GM18505 (cell line): ENCODE measurements at regions not wholly inside any gene's neighbourhood (a gene's known extent, or its start where the extent isn't known, plus 50 kb on each side); places are given as distances from the start of the nearest gene placed in this dataset.

ENCODE experiments used
- ATAC-seq: cut with Tn5 transposase; IDR thresholded peaks from one replicate; pipeline ENCODE4 v1.9.1; 2021; ENCODE audit not compliant: unreplicated experiment
- POLR2A ChIP-seq: IDR thresholded peaks from 4 replicates; pipeline ENCODE4 v1.6.1; 2011; ENCODE audit warnings: borderline replicate concordance; ENCODE audit not compliant: insufficient read depth, insufficient read length; ENCODE audit errors: extremely low read depth

GRCh38 chr4:20464381-20464780, 212.7 kb downstream of the SLIT2 start:
- no peak for TF ChIP-seq POLR2A
- no peak for ATAC-seq

GRCh38 chr4:20474119-20474518, 222.4 kb downstream of the SLIT2 start:
- ATAC-seq = no peak
- TF ChIP-seq POLR2A = no peak

GRCh38 chr4:20478412-20478811, 221.8 kb upstream of the PACRGL start:
- TF ChIP-seq POLR2A = no peak
- ATAC-seq = no peak

GRCh38 chr4:20480165-20480947, 219.9 kb upstream of the PACRGL start:
- TF ChIP-seq POLR2A = no peak
- no peak for ATAC-seq

- no peak for TF ChIP-seq POLR2A
- ATAC-seq = no peak
Measured at GRCh38 chr4:20483416-20483815, 216.8 kb upstream of the PACRGL start.

GRCh38 chr4:20486433-20486832, 213.8 kb upstream of the PACRGL start:
- no peak for ATAC-seq
- no peak for TF ChIP-seq POLR2A

- ATAC-seq = no peak
- no peak for TF ChIP-seq POLR2A
Measured at GRCh38 chr4:20487446-20487845, 212.8 kb upstream of the PACRGL start.

- TF ChIP-seq POLR2A = no peak
- ATAC-seq = no peak
Measured at GRCh38 chr4:20487852-20488251, 212.4 kb upstream of the PACRGL start.

GRCh38 chr4:20490734-20491133, 209.5 kb upstream of the PACRGL start:
- no peak for ATAC-seq

GRCh38 chr4:20493761-20494353, 206.4 kb upstream of the PACRGL start:
- TF ChIP-seq POLR2A = no peak
- no peak for ATAC-seq

More at GRCh38 chr4:20490734-20491133, 209.5 kb upstream of the PACRGL start:
- no peak for TF ChIP-seq POLR2A

- ATAC-seq = no peak
- TF ChIP-seq POLR2A = no peak
Measured at GRCh38 chr4:20496068-20496467, 204.2 kb upstream of the PACRGL start.

GRCh38 chr4:20504146-20504545, 196.1 kb upstream of the PACRGL start:
- TF ChIP-seq POLR2A = no peak

GRCh38 chr4:20505927-20506326, 194.3 kb upstream of the PACRGL start:
- no peak for ATAC-seq
- no peak for TF ChIP-seq POLR2A

More at GRCh38 chr4:20504146-20504545, 196.1 kb upstream of the PACRGL start:
- ATAC-seq = no peak

- TF ChIP-seq POLR2A = no peak
- ATAC-seq = no peak
Measured at GRCh38 chr4:20506827-20507226, 193.4 kb upstream of the PACRGL start.
